Cardiac septum (tissue), 1 donor: ENCODE measurements at regions not wholly inside any gene's neighbourhood (a gene's known extent, or its start where the extent isn't known, plus 50 kb on each side); places are given as distances from the start of the nearest gene placed in this dataset.
"Not testable (repeated sequence)": the region's sequence is repeated elsewhere in the genome, so short reads cannot be mapped to it uniquely, and the experiment has no call there.

ENCODE experiments used
- DNase-seq: peaks from one replicate; pipeline ENCODE4 v3.0.0-alpha.2; 2020; ENCODE audit warnings: low spot score
- intact Hi-C: fragments of 100-400 bp; cut with DNase I; formaldehyde crosslinking; loops from one replicate; pipeline ENCODE4 v1.14.0; 2022
- donor health status: DM: no; HTN: no; CAD: no.

- DNase-seq = no peak
- intact Hi-C loops = no loop called here
These were observed 504.8 kb upstream of the PHF14 start for GRCh38 chr7:10468908-10469307.

- intact Hi-C loops = no loop called here
- no peak for DNase-seq
These were observed 504.2 kb upstream of the PHF14 start for GRCh38 chr7:10469476-10469875.

- no peak for DNase-seq
- intact Hi-C loops = no loop called here
These were observed 502.2 kb upstream of the PHF14 start for GRCh38 chr7:10471280-10472058.

GRCh38 chr7:10472115-10472514 lies 501.6 kb upstream of the PHF14 start:
- intact Hi-C loops = no loop called here
- no peak for DNase-seq

GRCh38 chr7:10473569-10473968 lies 500.1 kb upstream of the PHF14 start:
- no peak for DNase-seq
- intact Hi-C loops = no loop called here

GRCh38 chr7:10474048-10474447 lies 499.6 kb upstream of the PHF14 start:
- intact Hi-C loops = no loop called here
- DNase-seq = no peak

- intact Hi-C loops = no loop called here
- DNase-seq = no peak
These were observed 497.6 kb upstream of the PHF14 start for GRCh38 chr7:10475940-10476641.

GRCh38 chr7:10476642-10477041 lies 497.0 kb upstream of the PHF14 start:
- no peak for DNase-seq
- intact Hi-C loops = no loop called here

GRCh38 chr7:10483671-10484070 lies 490.0 kb upstream of the PHF14 start:
- no peak for DNase-seq

GRCh38 chr7:10484767-10485166 lies 488.9 kb upstream of the PHF14 start:
- intact Hi-C loops = no loop called here
- DNase-seq = no peak

More at GRCh38 chr7:10483671-10484070, 490.0 kb upstream of the PHF14 start:
- intact Hi-C loops = no loop called here

GRCh38 chr7:10501206-10501884 lies 472.3 kb upstream of the PHF14 start:
- DNase-seq, intact Hi-C loops: not testable (repeated sequence)

GRCh38 chr7:10507032-10507431 lies 466.6 kb upstream of the PHF14 start:
- intact Hi-C loops = no loop called here
- no peak for DNase-seq

GRCh38 chr7:10521306-10521705 lies 452.4 kb upstream of the PHF14 start:
- intact Hi-C loops = no loop called here

GRCh38 chr7:10533429-10533828 lies 440.2 kb upstream of the PHF14 start:
- intact Hi-C loops, DNase-seq: not testable (repeated sequence)

More at GRCh38 chr7:10521306-10521705, 452.4 kb upstream of the PHF14 start:
- DNase-seq = no peak

GRCh38 chr7:10536561-10536960 lies 437.1 kb upstream of the PHF14 start:
- intact Hi-C loops = no loop called here
- no peak for DNase-seq

GRCh38 chr7:10537764-10538163 lies 435.9 kb upstream of the PHF14 start:
- intact Hi-C loops = no loop called here
- DNase-seq = no peak

GRCh38 chr7:10557375-10557774 lies 416.3 kb upstream of the PHF14 start:
- no peak for DNase-seq
- intact Hi-C loops = no loop called here

- no peak for DNase-seq
- intact Hi-C loops = no loop called here
These were observed 413.2 kb upstream of the PHF14 start for GRCh38 chr7:10560497-10560896.

- intact Hi-C loops = no loop called here
- DNase-seq = no peak
These were observed 404.8 kb upstream of the PHF14 start for GRCh38 chr7:10568891-10569290.

- intact Hi-C loops = no loop called here
- no peak for DNase-seq
These were observed 401.9 kb upstream of the PHF14 start for GRCh38 chr7:10571759-10572158.
